OCI-LY7 (cell line): ENCODE measurements at regions not wholly inside any gene's neighbourhood (a gene's known extent, or its start where the extent isn't known, plus 50 kb on each side); places are given as distances from the start of the nearest gene placed in this dataset.

Source experiments
- BruUV-seq: library from RNA; stranded (reverse); fragments of 400-500 nt; replicated peaks from 2 replicates; lab custom pipeline; 2021; lab: Mats Ljungman, UMichigan
- CTCF ChIA-PET: fragments of 300-600 bp; sonication (Branson Sonifier 250); formaldehyde crosslinking; loops from one replicate; lab custom pipeline; 2022; ENCODE audit warnings: antibody characterized with exemption; ENCODE audit not compliant: unreplicated experiment; lab: Charles Lee
- POLR2A ChIA-PET: fragments of 300-600 bp; sonication (Branson Sonifier 250); formaldehyde crosslinking; loops from one replicate; lab custom pipeline; 2022; ENCODE audit warnings: antibody characterized with exemption; lab: Charles Lee
- DNase-seq: peaks from one replicate; pipeline ENCODE4 v3.0.0-alpha.2; 2015; ENCODE audit warnings: low spot score
- H2AFZ ChIP-seq: fragments of 200-600 bp; sonication (generic), shearing (Covaris generic); 2 replicates; pipeline ENCODE4 v1.6.1; 2014; ENCODE audit warnings: mild to moderate bottlenecking, antibody characterized with exemption, low read length, moderate library complexity
- H3K27ac ChIP-seq: fragments of 200-600 bp; sonication (generic); 2 replicates; pipeline ENCODE4 v1.5.1; 2014; ENCODE audit warnings: mixed run types, low read depth, mild to moderate bottlenecking, moderate library complexity, low read length, inconsistent platforms; ENCODE audit not compliant: poor library complexity, severe bottlenecking
- H3K36me3 ChIP-seq: fragments of 200-600 bp; sonication (generic); 2 replicates; pipeline ENCODE4 v1.6.1; 2014; ENCODE audit warnings: mild to moderate bottlenecking, antibody characterized with exemption, low read length, moderate library complexity, mixed read lengths; ENCODE audit not compliant: insufficient read depth
- H3K4me1 ChIP-seq: fragments of 200-600 bp; sonication (generic); 2 replicates; pipeline ENCODE4 v1.5.1; 2014; ENCODE audit warnings: mild to moderate bottlenecking, low read length; ENCODE audit not compliant: insufficient read depth, poor library complexity, severe bottlenecking
- H3K4me2 ChIP-seq: fragments of 200-600 bp; sonication (generic); 2 replicates; pipeline ENCODE4 v1.6.1; 2014; ENCODE audit warnings: mild to moderate bottlenecking, low read length
- H3K4me3 ChIP-seq: fragments of 200-600 bp; sonication (generic); 2 replicates; pipeline ENCODE4 v1.5.1; 2014; ENCODE audit warnings: mild to moderate bottlenecking, low read depth, low read length; ENCODE audit not compliant: poor library complexity, severe bottlenecking
- H3K79me2 ChIP-seq: fragments of 200-600 bp; sonication (generic); 2 replicates; pipeline ENCODE4 v1.6.1; 2016; ENCODE audit warnings: low read depth, mild to moderate bottlenecking, low read length, moderate library complexity, mixed read lengths; ENCODE audit not compliant: insufficient read depth
- H3K9me2 ChIP-seq: fragments of 200-600 bp; sonication (generic); 2 replicates; pipeline ENCODE4 v1.6.1; 2016; ENCODE audit warnings: mild to moderate bottlenecking, low read length, mixed read lengths; ENCODE audit not compliant: insufficient read depth
- H3K9me3 ChIP-seq: fragments of 200-600 bp; sonication (generic); 2 replicates; pipeline ENCODE4 v1.6.1; 2014; ENCODE audit warnings: mild to moderate bottlenecking, mixed run types, low read length, mixed read lengths
- H4K20me1 ChIP-seq: fragments of 200-600 bp; sonication (generic); 2 replicates; pipeline ENCODE4 v1.6.1; 2014; ENCODE audit warnings: mild to moderate bottlenecking, antibody characterized with exemption, low read length, moderate library complexity, mixed read lengths; ENCODE audit not compliant: insufficient read depth
- CTCF ChIP-seq: fragments of 200-600 bp; sonication (generic); conservative IDR thresholded peaks from 2 replicates; pipeline ENCODE4 v1.5.1; 2014; ENCODE audit warnings: mild to moderate bottlenecking, antibody characterized with exemption, low read length, moderate library complexity, mixed read lengths
- EZH2phosphoT487 ChIP-seq: fragments of 200-600 bp; sonication (generic); IDR thresholded peaks from 2 replicates; pipeline ENCODE4 v1.6.1; 2018; ENCODE audit warnings: low read depth, borderline replicate concordance, mild to moderate bottlenecking, mixed run types, antibody characterized with exemption, low read length, moderate library complexity, mixed read lengths
- intact Hi-C: fragments of 100-400 bp; cut with micrococcal nuclease; formaldehyde crosslinking; loops from one replicate; pipeline ENCODE4 v1.10.0; 2022; ENCODE audit not compliant: unreplicated experiment

- H3K9me3 ChIP-seq, result no peaks in the 10 kb centered on the region
- no peak overlapping the region for H2AFZ ChIP-seq
- H3K36me3 ChIP-seq, result no peaks in the 10 kb centered on the region
- ChIA-PET POLR2A (no interaction called here), CTCF (no interaction called here)
- no TSS peak for BruUV-seq
- no peak overlapping the region for H3K27ac ChIP-seq
- H3K4me2 ChIP-seq, result no peak overlapping the region
- H4K20me1 ChIP-seq, result no peaks in the 10 kb centered on the region
- intact Hi-C loops, result no loop called here
- no peak for TF ChIP-seq EZH2phosphoT487
- TF ChIP-seq CTCF, result no peak
- H3K79me2 ChIP-seq, result no peaks in the 10 kb centered on the region
- H3K4me3 ChIP-seq, result no peak overlapping the region
- no peaks in the 10 kb centered on the region for H3K4me1 ChIP-seq
- no peaks in the 10 kb centered on the region for H3K9me2 ChIP-seq
- DNase-seq, result no peak
Observed at GRCh38 chr10:44217274-44217820, 167.6 kb downstream of the CXCL12 start.

GRCh38 chr10:44216073-44216472, 168.8 kb downstream of the CXCL12 start:
- Histone ChIP-seq H2AFZ (no peak overlapping the region), H3K4me2 (no peak overlapping the region), H3K36me3 (no peaks in the 10 kb centered on the region), H3K79me2 (no peaks in the 10 kb centered on the region), H3K9me2 (no peaks in the 10 kb centered on the region), H3K4me1 (no peaks in the 10 kb centered on the region), H4K20me1 (no peaks in the 10 kb centered on the region), H3K9me3 (no peaks in the 10 kb centered on the region), H3K27ac (no peak overlapping the region), H3K4me3 (no peak overlapping the region)
- intact Hi-C loops, result no loop called here
- POLR2A ChIA-PET, result no interaction called here
- TF ChIP-seq EZH2phosphoT487 (no peak), CTCF (no peak)
- CTCF ChIA-PET, result no interaction called here
- no TSS peak for BruUV-seq
- no peak for DNase-seq

GRCh38 chr10:44209811-44210210, 175.1 kb downstream of the CXCL12 start:
- Histone ChIP-seq H2AFZ (no peak overlapping the region), H3K9me3 (no peaks in the 10 kb centered on the region), H3K4me1 (no peaks in the 10 kb centered on the region), H3K4me3 (no peak overlapping the region), H3K79me2 (no peaks in the 10 kb centered on the region), H4K20me1 (no peaks in the 10 kb centered on the region), H3K27ac (no peak overlapping the region), H3K9me2 (no peaks in the 10 kb centered on the region), H3K4me2 (no peak overlapping the region), H3K36me3 (no peaks in the 10 kb centered on the region)
- intact Hi-C loops, result no loop called here
- ChIA-PET CTCF (no interaction called here), POLR2A (no interaction called here)
- DNase-seq, result no peak
- TF ChIP-seq CTCF (no peak), EZH2phosphoT487 (no peak)
- no TSS peak for BruUV-seq
